ENCODE measurements at regions not wholly inside any gene's neighbourhood (a gene's known extent, or its start where the extent isn't known, plus 50 kb on each side); places are given as distances from the start of the nearest gene placed in this dataset.

DNA sequence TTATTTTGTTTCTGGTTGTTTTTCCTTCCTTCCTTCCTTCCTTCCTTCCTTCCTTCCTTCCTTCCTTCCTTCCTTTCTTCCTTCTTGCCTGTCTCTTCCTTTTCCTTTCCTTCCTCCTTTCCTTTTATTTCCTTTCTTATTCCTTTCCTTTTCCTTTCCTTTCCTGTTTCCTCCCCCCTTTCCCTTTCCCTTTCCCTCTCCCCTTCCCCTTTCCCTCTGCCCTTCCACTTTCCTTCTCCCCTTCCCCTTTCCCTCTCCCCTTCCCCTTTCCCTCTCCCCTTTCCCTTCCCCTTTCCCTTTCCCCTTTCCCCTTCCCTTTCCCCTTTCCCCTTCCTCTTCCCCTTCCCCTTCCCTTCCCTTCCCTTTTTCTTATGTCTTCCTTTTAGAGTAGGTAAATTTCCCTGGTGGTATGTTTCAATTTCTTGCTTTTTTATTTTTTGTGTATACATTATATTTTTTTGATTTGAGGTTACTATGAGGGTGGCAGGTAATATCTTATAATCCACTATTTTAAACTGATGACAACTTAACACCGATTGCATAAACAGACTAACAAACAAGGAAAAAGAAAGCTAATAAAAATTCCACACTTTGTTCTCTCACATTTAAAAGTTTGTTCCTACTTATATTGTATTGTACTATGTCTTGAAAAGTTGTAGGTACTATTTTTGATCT lies 311.0 kb upstream of the FSHR start:
- Mint-ChIP-seq H3K36me3 (ENCODE audit: low read depth, unreplicated experiment) (no peaks in the 10 kb centered on the region), H3K4me3 (ENCODE audit: unreplicated experiment) (no peak overlapping the region), H3K9me3 (ENCODE audit: unreplicated experiment) (peaks cover 3% of the 10 kb centered on the region), H3K4me1 (ENCODE audit: low read depth, unreplicated experiment) (no peaks in the 10 kb centered on the region), H3K27ac (ENCODE audit: unreplicated experiment) (no peak overlapping the region), H3K27me3 (ENCODE audit: low read depth, unreplicated experiment) (no peaks in the 10 kb centered on the region)
- Histone ChIP-seq H3K27me3 (ENCODE audit: insufficient read depth, low read length) (no peaks in the 10 kb centered on the region), H3K27ac (ENCODE audit: low read depth, low read length) (no peak overlapping the region), H3K4me3 (ENCODE audit: insufficient read depth, low read depth, low read length) (no peak overlapping the region), H4K20me1 (ENCODE audit: insufficient read depth, low read length) (no peaks in the 10 kb centered on the region), H3K79me2 (ENCODE audit: insufficient read depth, low read length) (no peaks in the 10 kb centered on the region), H3K36me3 (ENCODE audit: insufficient read depth, low read length) (no peaks in the 10 kb centered on the region), H3K4me2 (ENCODE audit: low read length) (no peak overlapping the region), H2AFZ (ENCODE audit: low read depth, low read length) (no peak overlapping the region), H3K9me3 (ENCODE audit: insufficient read depth, low read depth, low read length) (peaks cover 4% of the 10 kb centered on the region), H3K9ac (ENCODE audit: low read length) (no peak overlapping the region), H3K4me1 (ENCODE audit: insufficient read depth, low read length) (no peaks in the 10 kb centered on the region)
- FAIRE-seq, result no peak
- no peak for TF ChIP-seq EZH2 (IDR thresholded peaks at IDR 0.05; ENCODE audit: insufficient read depth, low read length)
- TF ChIP-seq, protein P1, sequence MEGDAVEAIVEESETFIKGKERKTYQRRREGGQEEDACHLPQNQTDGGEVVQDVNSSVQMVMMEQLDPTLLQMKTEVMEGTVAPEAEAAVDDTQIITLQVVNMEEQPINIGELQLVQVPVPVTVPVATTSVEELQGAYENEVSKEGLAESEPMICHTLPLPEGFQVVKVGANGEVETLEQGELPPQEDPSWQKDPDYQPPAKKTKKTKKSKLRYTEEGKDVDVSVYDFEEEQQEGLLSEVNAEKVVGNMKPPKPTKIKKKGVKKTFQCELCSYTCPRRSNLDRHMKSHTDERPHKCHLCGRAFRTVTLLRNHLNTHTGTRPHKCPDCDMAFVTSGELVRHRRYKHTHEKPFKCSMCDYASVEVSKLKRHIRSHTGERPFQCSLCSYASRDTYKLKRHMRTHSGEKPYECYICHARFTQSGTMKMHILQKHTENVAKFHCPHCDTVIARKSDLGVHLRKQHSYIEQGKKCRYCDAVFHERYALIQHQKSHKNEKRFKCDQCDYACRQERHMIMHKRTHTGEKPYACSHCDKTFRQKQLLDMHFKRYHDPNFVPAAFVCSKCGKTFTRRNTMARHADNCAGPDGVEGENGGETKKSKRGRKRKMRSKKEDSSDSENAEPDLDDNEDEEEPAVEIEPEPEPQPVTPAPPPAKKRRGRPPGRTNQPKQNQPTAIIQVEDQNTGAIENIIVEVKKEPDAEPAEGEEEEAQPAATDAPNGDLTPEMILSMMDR (IDR thresholded peaks at IDR 0.05; ENCODE audit: insufficient read depth, low read depth, low read length), result no peak
- DNase-seq (ENCODE audit: low read depth), result no peak

DNA sequence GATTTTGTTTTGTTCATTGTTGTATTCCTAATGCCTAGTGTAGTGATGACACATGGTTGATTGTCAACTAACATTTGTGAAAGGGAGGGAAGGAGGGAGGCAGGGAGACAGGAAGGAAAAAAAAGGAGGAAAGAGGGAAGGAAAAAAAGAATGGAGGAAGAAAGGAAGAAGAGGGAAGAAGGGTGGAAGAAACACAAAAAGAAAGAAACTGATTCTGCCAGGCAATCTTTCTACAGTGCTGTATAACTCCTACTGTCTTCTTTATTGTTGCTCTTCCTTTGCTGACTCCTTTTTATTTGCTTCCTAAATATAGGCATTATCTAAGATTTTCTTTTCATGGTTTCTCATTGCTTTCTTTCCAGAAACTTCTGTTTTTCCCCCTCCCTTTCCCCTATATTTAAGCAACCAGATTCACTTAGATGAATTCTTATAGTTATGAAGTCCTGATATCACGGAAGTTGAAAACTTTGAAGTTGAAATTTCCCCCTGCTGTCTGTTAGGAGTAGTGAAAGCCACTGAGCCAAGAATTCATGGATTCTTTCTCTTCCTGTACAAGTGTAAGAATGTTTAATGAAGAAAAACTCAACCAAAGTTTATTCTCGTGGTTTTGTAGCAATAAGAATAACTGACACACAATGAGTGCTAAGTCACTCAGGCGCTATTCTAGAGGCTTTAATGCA lies 305.1 kb upstream of the FSHR start:
- H3K4me3 ChIP-seq (ENCODE audit: insufficient read depth, low read depth, low read length), result no peak overlapping the region

More for the DNA sequence above, 305.1 kb upstream of the FSHR start:
- TF ChIP-seq, protein P1 (IDR thresholded peaks at IDR 0.05; ENCODE audit: insufficient read depth, low read depth, low read length), result no peak
- no peak for TF ChIP-seq EZH2 (IDR thresholded peaks at IDR 0.05; ENCODE audit: insufficient read depth, low read length)
- peaks cover 2% of the 10 kb centered on the region for H3K9me3 ChIP-seq (ENCODE audit: insufficient read depth, low read depth, low read length)
- no peak overlapping the region for H2AFZ ChIP-seq (ENCODE audit: low read depth, low read length)
- no peak overlapping the region for H3K4me2 ChIP-seq (ENCODE audit: low read length)
- H3K27ac Mint-ChIP-seq (ENCODE audit: unreplicated experiment), result no peak overlapping the region
- no peak overlapping the region for H3K4me3 Mint-ChIP-seq (ENCODE audit: unreplicated experiment)
- DNase-seq (ENCODE audit: low read depth) (no peak), FAIRE-seq (no peak)
- H3K27me3 Mint-ChIP-seq (ENCODE audit: low read depth, unreplicated experiment), result no peaks in the 10 kb centered on the region
- no peaks in the 10 kb centered on the region for H3K27me3 ChIP-seq (ENCODE audit: insufficient read depth, low read length)
- H3K4me1 ChIP-seq (ENCODE audit: insufficient read depth, low read length), result no peaks in the 10 kb centered on the region
- H3K36me3 Mint-ChIP-seq (ENCODE audit: low read depth, unreplicated experiment), result no peaks in the 10 kb centered on the region
- H3K36me3 ChIP-seq (ENCODE audit: insufficient read depth, low read length), result no peaks in the 10 kb centered on the region
- no peak overlapping the region for H3K27ac ChIP-seq (ENCODE audit: low read depth, low read length)
- H3K9me3 Mint-ChIP-seq (ENCODE audit: unreplicated experiment), result no peaks in the 10 kb centered on the region
- H3K79me2 ChIP-seq (ENCODE audit: insufficient read depth, low read length), result no peaks in the 10 kb centered on the region
- no peaks in the 10 kb centered on the region for H3K4me1 Mint-ChIP-seq (ENCODE audit: low read depth, unreplicated experiment)
- H4K20me1 ChIP-seq (ENCODE audit: insufficient read depth, low read length), result no peaks in the 10 kb centered on the region
- no peak overlapping the region for H3K9ac ChIP-seq (ENCODE audit: low read length)
